Urinary bladder (tissue), 3 donors: ENCODE measurements at regions not wholly inside any gene's neighbourhood (a gene's known extent, or its start where the extent isn't known, plus 50 kb on each side); places are given as distances from the start of the nearest gene placed in this dataset.

ENCODE experiments used
- DNase-seq: peaks from one replicate; pipeline ENCODE4 v3.0.0-alpha.2; 2015; ENCODE audit errors: extremely low spot score
- H3K27ac ChIP-seq: one replicate; pipeline ENCODE4 v1.5.1; 2013; ENCODE audit warnings: low read depth, mild to moderate bottlenecking, moderate library complexity
- H3K36me3 ChIP-seq: one replicate; pipeline ENCODE4 v1.6.1; 2013; ENCODE audit warnings: mild to moderate bottlenecking, moderate library complexity; ENCODE audit not compliant: insufficient read depth
- H3K4me1 ChIP-seq: one replicate; pipeline ENCODE4 v1.6.1; 2013; ENCODE audit warnings: mild to moderate bottlenecking, moderate library complexity; ENCODE audit not compliant: insufficient read depth
- H3K4me3 ChIP-seq: one replicate; pipeline ENCODE4 v1.5.1; 2013; ENCODE audit warnings: low read depth, low read length
- WGBS: extraction: QIAGEN DNeasy Blood & Tissue Kit; methylation state at CpG from one replicate; pipeline ENCODE4 v1.1.7; 2013; 5-methylcytosine and 5-hydroxymethylcytosine counted together
- donor health status: healthy with polysubstance abuse.
- donor health status: healthy.

- Histone ChIP-seq H3K4me1 (no peaks in the 10 kb centered on the region), H3K27ac (no peak overlapping the region), H3K4me3 (no peak overlapping the region), H3K36me3 (no peaks in the 10 kb centered on the region)
- WGBS = 76% methylated on average over 4 of the region's 4 CpGs
- no peak for DNase-seq
Measured at GRCh38 chr1:194515916-194516315, 1329.5 kb upstream of the B3GALT2 start.

GRCh38 chr1:194512957-194513356 lies 1326.5 kb upstream of the B3GALT2 start:
- Histone ChIP-seq H3K36me3 (no peaks in the 10 kb centered on the region), H3K4me3 (no peak overlapping the region), H3K27ac (no peak overlapping the region), H3K4me1 (no peaks in the 10 kb centered on the region)
- 74% methylated on average over 3 of the region's 3 CpGs for WGBS
- no peak for DNase-seq

- no peak overlapping the region for H3K27ac ChIP-seq
- no peak overlapping the region for H3K4me3 ChIP-seq
- 73% methylated on average over 2 of the region's 2 CpGs for WGBS
- no peak for DNase-seq
- H3K4me1 ChIP-seq = no peaks in the 10 kb centered on the region
- H3K36me3 ChIP-seq = no peaks in the 10 kb centered on the region
Measured at GRCh38 chr1:194512345-194512744, 1325.9 kb upstream of the B3GALT2 start.

- Histone ChIP-seq H3K27ac (no peak overlapping the region), H3K4me3 (no peak overlapping the region), H3K4me1 (no peaks in the 10 kb centered on the region), H3K36me3 (no peaks in the 10 kb centered on the region)
- no peak for DNase-seq
- 96% methylated on average over 2 of the region's 2 CpGs for WGBS
Measured at GRCh38 chr1:194503209-194503608, 1316.8 kb upstream of the B3GALT2 start.

- no peaks in the 10 kb centered on the region for H3K36me3 ChIP-seq
- no peak for DNase-seq
- H3K4me1 ChIP-seq = no peaks in the 10 kb centered on the region
- WGBS = 90% methylated on average over 1 of the region's 1 CpG
- H3K27ac ChIP-seq = no peak overlapping the region
- no peak overlapping the region for H3K4me3 ChIP-seq
Measured at GRCh38 chr1:194495434-194495833, 1309.0 kb upstream of the B3GALT2 start.

GRCh38 chr1:194487172-194487571 lies 1300.8 kb upstream of the B3GALT2 start:
- no peaks in the 10 kb centered on the region for H3K36me3 ChIP-seq
- 93% methylated on average over 4 of the region's 4 CpGs for WGBS
- H3K27ac ChIP-seq = no peak overlapping the region
- no peaks in the 10 kb centered on the region for H3K4me1 ChIP-seq
- DNase-seq = no peak
- no peak overlapping the region for H3K4me3 ChIP-seq

GRCh38 chr1:194485432-194485831 lies 1299.0 kb upstream of the B3GALT2 start:
- H3K4me3 ChIP-seq = no peak overlapping the region
- no peak for DNase-seq
- H3K36me3 ChIP-seq = no peaks in the 10 kb centered on the region
- H3K4me1 ChIP-seq = no peaks in the 10 kb centered on the region
- H3K27ac ChIP-seq = no peak overlapping the region

GRCh38 chr1:194478731-194479130 lies 1292.3 kb upstream of the B3GALT2 start:
- WGBS = 87% methylated on average over 1 of the region's 1 CpG

GRCh38 chr1:194477908-194478307 lies 1291.5 kb upstream of the B3GALT2 start:
- Histone ChIP-seq H3K4me3 (no peak overlapping the region), H3K36me3 (no peaks in the 10 kb centered on the region), H3K27ac (no peak overlapping the region), H3K4me1 (no peaks in the 10 kb centered on the region)
- DNase-seq = no peak

More at GRCh38 chr1:194478731-194479130, 1292.3 kb upstream of the B3GALT2 start:
- DNase-seq = no peak
- Histone ChIP-seq H3K4me3 (no peak overlapping the region), H3K4me1 (no peaks in the 10 kb centered on the region), H3K36me3 (no peaks in the 10 kb centered on the region), H3K27ac (no peak overlapping the region)

GRCh38 chr1:194476872-194477271 lies 1290.5 kb upstream of the B3GALT2 start:
- WGBS = 38% methylated on average over 2 of the region's 2 CpGs
- H3K4me3 ChIP-seq = no peak overlapping the region

GRCh38 chr1:194476351-194476750 lies 1289.9 kb upstream of the B3GALT2 start:
- Histone ChIP-seq H3K4me3 (no peak overlapping the region), H3K36me3 (no peaks in the 10 kb centered on the region), H3K4me1 (no peaks in the 10 kb centered on the region), H3K27ac (no peak overlapping the region)
- DNase-seq = no peak
- 96% methylated on average over 2 of the region's 2 CpGs for WGBS

More at GRCh38 chr1:194476872-194477271, 1290.5 kb upstream of the B3GALT2 start:
- Histone ChIP-seq H3K36me3 (no peaks in the 10 kb centered on the region), H3K27ac (no peak overlapping the region), H3K4me1 (no peaks in the 10 kb centered on the region)
- no peak for DNase-seq

- 94% methylated on average over 3 of the region's 3 CpGs for WGBS
- H3K4me3 ChIP-seq = no peak overlapping the region
- no peak overlapping the region for H3K27ac ChIP-seq
- DNase-seq = no peak
- H3K4me1 ChIP-seq = no peaks in the 10 kb centered on the region
- no peaks in the 10 kb centered on the region for H3K36me3 ChIP-seq
Measured at GRCh38 chr1:194474701-194475100, 1288.3 kb upstream of the B3GALT2 start.

- WGBS = 51% methylated on average over 2 of the region's 2 CpGs
- DNase-seq = no peak
Measured at GRCh38 chr1:194473766-194474165, 1287.4 kb upstream of the B3GALT2 start.

GRCh38 chr1:194469282-194469681 lies 1282.9 kb upstream of the B3GALT2 start:
- no peaks in the 10 kb centered on the region for H3K4me1 ChIP-seq
- no peak for DNase-seq
- H3K36me3 ChIP-seq = no peaks in the 10 kb centered on the region
- WGBS = 69% methylated on average over 1 of the region's 1 CpG
- no peak overlapping the region for H3K27ac ChIP-seq
- no peak overlapping the region for H3K4me3 ChIP-seq

More at GRCh38 chr1:194473766-194474165, 1287.4 kb upstream of the B3GALT2 start:
- H3K4me3 ChIP-seq = no peak overlapping the region
- no peak overlapping the region for H3K27ac ChIP-seq
- no peaks in the 10 kb centered on the region for H3K4me1 ChIP-seq
- no peaks in the 10 kb centered on the region for H3K36me3 ChIP-seq

GRCh38 chr1:194466706-194467105 lies 1280.3 kb upstream of the B3GALT2 start:
- Histone ChIP-seq H3K4me3 (no peak overlapping the region), H3K4me1 (no peaks in the 10 kb centered on the region), H3K27ac (no peak overlapping the region), H3K36me3 (no peaks in the 10 kb centered on the region)
- 64% methylated on average over 4 of the region's 4 CpGs for whole genome bisulfite sequencing
- DNase-seq = no peak
